Neural crest cell (in vitro differentiated cells): ENCODE measurements at regions not wholly inside any gene's neighbourhood (a gene's known extent, or its start where the extent isn't known, plus 50 kb on each side); places are given as distances from the start of the nearest gene placed in this dataset.

Source experiments
- DNase-seq: peaks from one replicate; pipeline ENCODE4 v3.0.0; 2021; ENCODE audit warnings: low read depth, mixed read lengths, low spot score
- H3K27ac Mint-ChIP-seq: one replicate; pipeline ENCODE4 v1.8.0; 2021; ENCODE audit warnings: mild to moderate bottlenecking, mixed read lengths; ENCODE audit not compliant: unreplicated experiment
- H3K27me3 Mint-ChIP-seq: 2 replicates; pipeline ENCODE4 v1.8.0; 2021; ENCODE audit warnings: low read depth, mild to moderate bottlenecking, mixed read lengths
- H3K36me3 Mint-ChIP-seq: 2 replicates; pipeline ENCODE4 v1.8.0; 2021; ENCODE audit warnings: low read depth, mild to moderate bottlenecking, mixed read lengths
- H3K4me1 Mint-ChIP-seq: 2 replicates; pipeline ENCODE4 v1.8.0; 2021; ENCODE audit warnings: mixed read lengths
- H3K4me3 Mint-ChIP-seq: one replicate; pipeline ENCODE4 v1.8.0; 2021; ENCODE audit warnings: mild to moderate bottlenecking, mixed read lengths
- H3K9me3 Mint-ChIP-seq: 2 replicates; pipeline ENCODE4 v1.8.0; 2021; ENCODE audit warnings: mixed read lengths
- CTCF ChIP-seq: fragments of 200-600 bp; sonication (generic); conservative IDR thresholded peaks from 2 replicates; pipeline ENCODE4 v1.5.0; 2021; ENCODE audit warnings: antibody characterized with exemption, mild to moderate bottlenecking

GRCh38 chrX:9108054-9108453, 74.1 kb upstream of the FAM9B start:
- TF ChIP-seq CTCF = no peak
- no peaks in the 10 kb centered on the region for H3K4me1 Mint-ChIP-seq
- H3K9me3 Mint-ChIP-seq = peaks cover 5% of the 10 kb centered on the region
- no peaks in the 10 kb centered on the region for H3K27me3 Mint-ChIP-seq
- H3K36me3 Mint-ChIP-seq = no peaks in the 10 kb centered on the region
- no peak for DNase-seq
- H3K4me3 Mint-ChIP-seq = no peak overlapping the region
- H3K27ac Mint-ChIP-seq = no peak overlapping the region

- H3K27ac Mint-ChIP-seq = no peak overlapping the region
- no peaks in the 10 kb centered on the region for H3K27me3 Mint-ChIP-seq
- no peak for DNase-seq
- H3K4me3 Mint-ChIP-seq = no peak overlapping the region
- TF ChIP-seq CTCF = no peak
- H3K36me3 Mint-ChIP-seq = no peaks in the 10 kb centered on the region
- peaks cover 2% of the 10 kb centered on the region for H3K9me3 Mint-ChIP-seq
- no peaks in the 10 kb centered on the region for H3K4me1 Mint-ChIP-seq
These were observed 76.9 kb upstream of the FAM9B start for GRCh38 chrX:9110808-9111207.

GRCh38 chrX:9114245-9114644, 80.3 kb upstream of the FAM9B start:
- Mint-ChIP-seq H3K4me1 (no peaks in the 10 kb centered on the region), H3K4me3 (no peak overlapping the region), H3K27me3 (no peaks in the 10 kb centered on the region), H3K9me3 (peaks cover 9% of the 10 kb centered on the region), H3K36me3 (no peaks in the 10 kb centered on the region), H3K27ac (no peak overlapping the region)
- DNase-seq = no peak
- TF ChIP-seq CTCF = no peak

GRCh38 chrX:9117851-9118250, 83.9 kb upstream of the FAM9B start:
- H3K4me3 Mint-ChIP-seq = no peak overlapping the region
- no peak for DNase-seq
- peaks cover 2% of the 10 kb centered on the region for H3K36me3 Mint-ChIP-seq
- H3K4me1 Mint-ChIP-seq = no peaks in the 10 kb centered on the region
- H3K9me3 Mint-ChIP-seq = peaks cover 14% of the 10 kb centered on the region
- H3K27me3 Mint-ChIP-seq = no peaks in the 10 kb centered on the region
- no peak for TF ChIP-seq CTCF
- H3K27ac Mint-ChIP-seq = no peak overlapping the region

GRCh38 chrX:9122519-9123245, 88.8 kb upstream of the FAM9B start:
- no peak for DNase-seq
- H3K9me3 Mint-ChIP-seq = peaks cover 12% of the 10 kb centered on the region
- no peak overlapping the region for H3K4me3 Mint-ChIP-seq
- H3K27ac Mint-ChIP-seq = no peak overlapping the region
- H3K36me3 Mint-ChIP-seq = peaks cover 2% of the 10 kb centered on the region
- TF ChIP-seq CTCF = no peak
- H3K27me3 Mint-ChIP-seq = no peaks in the 10 kb centered on the region
- H3K4me1 Mint-ChIP-seq = no peaks in the 10 kb centered on the region
